GM23248 (cell line): ENCODE measurements at regions not wholly inside any gene's neighbourhood (a gene's known extent, or its start where the extent isn't known, plus 50 kb on each side); places are given as distances from the start of the nearest gene placed in this dataset.

Source experiments
- DNase-seq: peaks from one replicate; pipeline ENCODE4 v3.0.0-alpha.2; 2015
- H2AFZ ChIP-seq: fragments of 200-600 bp; sonication (generic); 2 replicates; pipeline ENCODE4 v1.6.1; 2016; ENCODE audit warnings: antibody characterized with exemption
- H3F3A ChIP-seq: fragments of 200-600 bp; sonication (generic); 2 replicates; pipeline ENCODE4 v1.6.1; 2016; ENCODE audit warnings: mild to moderate bottlenecking, antibody characterized with exemption, mixed run types; ENCODE audit not compliant: insufficient read depth
- H3K27ac ChIP-seq: fragments of 200-600 bp; sonication (generic); 2 replicates; pipeline ENCODE4 v1.5.1; 2016; ENCODE audit warnings: mild to moderate bottlenecking
- H3K27me3 ChIP-seq: fragments of 200-600 bp; sonication (generic); replicated peaks from 2 replicates; pipeline ENCODE4 v1.6.1; 2016; ENCODE audit warnings: mild to moderate bottlenecking; ENCODE audit not compliant: insufficient read depth
- H3K36me3 ChIP-seq: fragments of 200-600 bp; sonication (generic); 2 replicates; pipeline ENCODE4 v1.6.1; 2016; ENCODE audit warnings: low read depth, mild to moderate bottlenecking
- H3K4me1 ChIP-seq: fragments of 200-600 bp; sonication (generic); 2 replicates; pipeline ENCODE4 v1.6.1; 2016; ENCODE audit warnings: mild to moderate bottlenecking; ENCODE audit not compliant: insufficient read depth
- H3K4me2 ChIP-seq: fragments of 200-600 bp; sonication (generic); one replicate; pipeline ENCODE4 v1.6.1; 2016; ENCODE audit warnings: mild to moderate bottlenecking; ENCODE audit not compliant: unreplicated experiment
- H3K4me3 ChIP-seq: fragments of 200-600 bp; sonication (generic); 2 replicates; pipeline ENCODE4 v1.5.1; 2016; ENCODE audit warnings: mild to moderate bottlenecking
- H3K79me2 ChIP-seq: fragments of 200-600 bp; sonication (generic); 2 replicates; pipeline ENCODE4 v1.6.1; 2016; ENCODE audit warnings: mild to moderate bottlenecking; ENCODE audit not compliant: insufficient read depth
- H3K9ac ChIP-seq: fragments of 200-600 bp; sonication (generic); 2 replicates; pipeline ENCODE4 v1.6.1; 2016; ENCODE audit warnings: mild to moderate bottlenecking
- H3K9me2 ChIP-seq: fragments of 200-600 bp; sonication (generic); 2 replicates; pipeline ENCODE4 v1.6.1; 2016; ENCODE audit warnings: mixed run types, mild to moderate bottlenecking, moderate library complexity; ENCODE audit not compliant: insufficient read depth
- H3K9me3 ChIP-seq: fragments of 200-600 bp; sonication (generic); one replicate; pipeline ENCODE4 v1.6.1; 2017; ENCODE audit warnings: low read depth
- H4K20me1 ChIP-seq: fragments of 200-600 bp; sonication (generic); 2 replicates; pipeline ENCODE4 v1.6.0; 2016; ENCODE audit not compliant: insufficient read depth
- EZH2 ChIP-seq: fragments of 200-600 bp; sonication (generic); IDR thresholded peaks from 2 replicates; pipeline ENCODE4 v1.6.1; 2018; ENCODE audit warnings: antibody characterized with exemption, mild to moderate bottlenecking; ENCODE audit not compliant: insufficient read depth, poor library complexity, severe bottlenecking
- EZH2phosphoT487 ChIP-seq: fragments of 200-600 bp; sonication (generic); IDR thresholded peaks from 2 replicates; pipeline ENCODE4 v1.6.1; 2018; ENCODE audit warnings: antibody characterized with exemption, moderate library complexity, mild to moderate bottlenecking, low read depth; ENCODE audit not compliant: insufficient read depth
- WGBS, 2 experiments: methylation state at CpG; one replicate each; pipeline ENCODE4 v1.1.6; 2015 to 2017; ENCODE audit warnings: low lambda C conversion rate in 2 of 2, low coverage in 1 of 2; ENCODE audit errors: missing lambda C conversion rate in 2 of 2; 5-methylcytosine and 5-hydroxymethylcytosine counted together
- in situ Hi-C: fragments of 300-500 bp; cut with MboI; formaldehyde crosslinking; loops from 2 replicates; pipeline ENCODE4 v1.15.0; 2020

DNA sequence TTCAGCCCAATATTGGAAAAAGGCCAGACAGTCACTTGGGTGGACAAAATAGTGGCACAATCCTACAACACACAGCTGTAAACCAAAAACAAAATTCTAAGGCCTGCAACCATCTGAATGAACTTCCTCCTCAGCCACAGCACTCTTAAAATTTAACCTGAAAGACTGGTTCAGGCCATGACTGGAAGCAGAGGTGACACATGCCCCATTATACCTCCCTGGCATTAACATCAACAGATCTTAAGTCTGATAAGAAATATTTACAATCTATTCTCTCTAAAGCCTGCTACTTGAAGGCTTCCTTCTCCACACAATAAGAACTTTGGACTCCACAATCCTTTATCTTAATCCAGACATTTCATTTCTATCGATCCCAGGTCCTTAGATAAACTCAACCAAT is 192.4 kb upstream of the LRP1B start:
- Histone ChIP-seq H3K4me3 (no peak overlapping the region), H3K79me2 (no peaks in the 10 kb centered on the region), H3F3A (no peaks in the 10 kb centered on the region), H3K27ac (no peak overlapping the region), H2AFZ (no peak overlapping the region), H3K4me2 (no peak overlapping the region), H3K9me2 (no peaks in the 10 kb centered on the region), H3K36me3 (no peaks in the 10 kb centered on the region), H3K9ac (no peak overlapping the region), H3K9me3 (no peaks in the 10 kb centered on the region), H3K4me1 (no peaks in the 10 kb centered on the region), H3K27me3 (no peaks in the 10 kb centered on the region), H4K20me1 (no peaks in the 10 kb centered on the region)
- in situ Hi-C loops = no loop called here
- TF ChIP-seq EZH2phosphoT487 = no peak
- no peak for TF ChIP-seq EZH2
- DNase-seq = no peak
- 0 to 5% methylated on average over 1 of the region's 1 CpG for WGBS, 2 experiments

- no peak for TF ChIP-seq EZH2phosphoT487
- no peak for TF ChIP-seq EZH2
- Histone ChIP-seq H2AFZ (no peak overlapping the region), H3K9ac (no peak overlapping the region), H3K4me3 (no peak overlapping the region), H3K27ac (no peak overlapping the region), H3F3A (no peaks in the 10 kb centered on the region), H3K36me3 (no peaks in the 10 kb centered on the region), H3K27me3 (no peaks in the 10 kb centered on the region), H4K20me1 (no peaks in the 10 kb centered on the region), H3K4me1 (no peaks in the 10 kb centered on the region), H3K4me2 (no peak overlapping the region), H3K9me2 (no peaks in the 10 kb centered on the region), H3K79me2 (no peaks in the 10 kb centered on the region), H3K9me3 (no peaks in the 10 kb centered on the region)
- 0% methylated on average over 1 of the region's 1 CpG for WGBS, 2 experiments
- in situ Hi-C loops = no loop called here
- no peak for DNase-seq
Observed at GRCh38 chr2:142321706-142322280, 191.0 kb upstream of the LRP1B start.

GRCh38 chr2:142320067-142320466 is 189.3 kb upstream of the LRP1B start:
- DNase-seq = no peak
- 56 to 57% methylated on average over 1 of the region's 1 CpG for WGBS, 2 experiments
- in situ Hi-C loops = no loop called here

DNA sequence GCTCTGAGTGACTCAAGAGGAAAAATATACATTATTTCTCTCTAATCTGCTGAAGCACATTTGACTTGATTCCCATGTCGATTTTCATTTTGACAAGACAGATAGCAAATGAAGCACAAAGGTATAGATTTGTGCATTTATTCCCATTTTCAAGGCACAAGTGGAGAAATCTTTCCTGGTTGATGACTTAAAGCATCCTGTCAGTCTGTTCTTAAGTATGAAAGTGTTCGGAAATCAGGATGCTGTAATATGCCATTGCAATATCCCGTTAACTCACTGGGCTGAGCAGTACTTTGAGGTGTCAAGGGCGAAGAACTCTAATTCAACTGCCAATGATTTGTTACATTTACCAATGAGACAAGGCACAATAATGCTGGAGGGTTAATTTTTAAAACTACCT is 185.2 kb upstream of the LRP1B start:
- no peak overlapping the region for H3K4me2 ChIP-seq
- in situ Hi-C loops = no loop called here
- no peak for DNase-seq
- H3K36me3 ChIP-seq = no peaks in the 10 kb centered on the region
- H3K79me2 ChIP-seq = no peaks in the 10 kb centered on the region
- H3K4me1 ChIP-seq = no peaks in the 10 kb centered on the region
- H4K20me1 ChIP-seq = no peaks in the 10 kb centered on the region
- no peak overlapping the region for H3K9ac ChIP-seq
- no peaks in the 10 kb centered on the region for H3K9me2 ChIP-seq
- no peaks in the 10 kb centered on the region for H3F3A ChIP-seq
- no peaks in the 10 kb centered on the region for H3K27me3 ChIP-seq
- WGBS, 2 experiments = 5 to 9% methylated on average over 4 of the region's 4 CpGs
- no peak overlapping the region for H2AFZ ChIP-seq
- TF ChIP-seq EZH2 (no peak), EZH2phosphoT487 (no peak)
- no peak overlapping the region for H3K4me3 ChIP-seq
- no peak overlapping the region for H3K27ac ChIP-seq
- H3K9me3 ChIP-seq = no peaks in the 10 kb centered on the region

More at GRCh38 chr2:142320067-142320466, 189.3 kb upstream of the LRP1B start:
- H3K4me1 ChIP-seq = no peaks in the 10 kb centered on the region
- H3K4me2 ChIP-seq = no peak overlapping the region
- H3K27ac ChIP-seq = no peak overlapping the region
- H2AFZ ChIP-seq = no peak overlapping the region
- TF ChIP-seq EZH2phosphoT487 (no peak), EZH2 (no peak)
- no peaks in the 10 kb centered on the region for H3F3A ChIP-seq
- no peaks in the 10 kb centered on the region for H4K20me1 ChIP-seq
- no peaks in the 10 kb centered on the region for H3K79me2 ChIP-seq
- no peaks in the 10 kb centered on the region for H3K36me3 ChIP-seq
- H3K27me3 ChIP-seq = no peaks in the 10 kb centered on the region
- H3K9me2 ChIP-seq = no peaks in the 10 kb centered on the region
- H3K4me3 ChIP-seq = no peak overlapping the region
- no peaks in the 10 kb centered on the region for H3K9me3 ChIP-seq
- no peak overlapping the region for H3K9ac ChIP-seq

GRCh38 chr2:142315346-142315745 is 184.5 kb upstream of the LRP1B start:
- Histone ChIP-seq H3K4me3 (no peak overlapping the region), H3K9me3 (no peaks in the 10 kb centered on the region), H3K4me1 (no peaks in the 10 kb centered on the region), H3K4me2 (no peak overlapping the region), H3K79me2 (no peaks in the 10 kb centered on the region), H3K27ac (no peak overlapping the region), H3K9ac (no peak overlapping the region), H2AFZ (no peak overlapping the region), H3K27me3 (no peaks in the 10 kb centered on the region), H3F3A (no peaks in the 10 kb centered on the region), H4K20me1 (no peaks in the 10 kb centered on the region), H3K9me2 (no peaks in the 10 kb centered on the region), H3K36me3 (no peaks in the 10 kb centered on the region)
- no peak for DNase-seq
- TF ChIP-seq EZH2 (no peak), EZH2phosphoT487 (no peak)
- in situ Hi-C loops = no loop called here
